Transverse colon (tissue), 4 donors: ENCODE measurements at regions not wholly inside any gene's neighbourhood (a gene's known extent, or its start where the extent isn't known, plus 50 kb on each side); places are given as distances from the start of the nearest gene placed in this dataset.

Experiments
- CTCF ChIP-seq, 5 experiments: fragments of 200-600 bp in 3 of 5; fragments of 450-650 bp in 2 of 5; sonication (generic) in 3 of 5; IDR thresholded peaks; 1 replicate in 2 of 5; 2 replicates in 3 of 5; pipeline ENCODE4 v1.5.1; 2016 to 2017; ENCODE audit warnings: antibody characterized with exemption in 5 of 5, inconsistent platforms in 3 of 5, mild to moderate bottlenecking in 2 of 5, moderate library complexity in 1 of 5
- EP300 ChIP-seq: sonication (generic); formaldehyde crosslinking; IDR thresholded peaks from one replicate; pipeline ENCODE4 v1.6.1; 2017; ENCODE audit warnings: antibody characterized with exemption, low read depth
- POLR2AphosphoS5 ChIP-seq, 3 donors: sonication (generic); formaldehyde crosslinking; IDR thresholded peaks; one replicate each; pipeline ENCODE4 v1.6.1; 2016; ENCODE audit warnings: antibody characterized with exemption in 3 of 3

GRCh38 chr7:84450772-84451171 lies 256.2 kb upstream of the SEMA3A start:
- TF ChIP-seq CTCF (IDR thresholded peaks at IDR 0.05) (no peak), POLR2AphosphoS5 (IDR thresholded peaks at IDR 0.05) (no peak), EP300 (no peak)
